ENCODE measurements at regions not wholly inside any gene's neighbourhood (a gene's known extent, or its start where the extent isn't known, plus 50 kb on each side); places are given as distances from the start of the nearest gene placed in this dataset.

DNA sequence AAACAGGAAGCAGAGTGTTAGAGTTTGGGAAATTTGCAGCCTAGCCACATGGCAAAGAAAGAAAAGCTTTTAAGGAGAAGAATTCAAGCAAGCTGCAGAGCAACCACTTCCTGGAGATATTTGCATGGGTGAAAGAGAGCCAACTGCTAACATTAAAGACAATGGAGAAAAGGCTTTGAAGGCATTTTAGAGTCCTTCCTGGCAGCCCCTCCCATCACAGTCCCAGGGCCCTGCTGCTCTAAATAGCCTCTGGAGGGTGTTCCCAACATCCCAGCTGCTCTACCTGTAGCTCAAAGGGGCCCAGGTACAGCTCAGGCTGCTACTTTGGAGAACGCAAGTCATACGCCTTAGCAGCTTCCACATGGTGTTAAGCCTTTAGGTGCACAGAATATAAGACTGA is 235.9 kb upstream of the FMR1 start:
- TF ChIP-seq CTCF (conservative IDR thresholded peaks at IDR 0.05; ENCODE audit: low read depth), result no peak
- DNase-seq (ENCODE audit: low spot score), result no peak
- ChIA-PET POLR2A (ENCODE audit: low non-redundant PET) (no interaction called here), CTCF (no interaction called here)
- no peak overlapping the region for H3K27ac ChIP-seq

DNA sequence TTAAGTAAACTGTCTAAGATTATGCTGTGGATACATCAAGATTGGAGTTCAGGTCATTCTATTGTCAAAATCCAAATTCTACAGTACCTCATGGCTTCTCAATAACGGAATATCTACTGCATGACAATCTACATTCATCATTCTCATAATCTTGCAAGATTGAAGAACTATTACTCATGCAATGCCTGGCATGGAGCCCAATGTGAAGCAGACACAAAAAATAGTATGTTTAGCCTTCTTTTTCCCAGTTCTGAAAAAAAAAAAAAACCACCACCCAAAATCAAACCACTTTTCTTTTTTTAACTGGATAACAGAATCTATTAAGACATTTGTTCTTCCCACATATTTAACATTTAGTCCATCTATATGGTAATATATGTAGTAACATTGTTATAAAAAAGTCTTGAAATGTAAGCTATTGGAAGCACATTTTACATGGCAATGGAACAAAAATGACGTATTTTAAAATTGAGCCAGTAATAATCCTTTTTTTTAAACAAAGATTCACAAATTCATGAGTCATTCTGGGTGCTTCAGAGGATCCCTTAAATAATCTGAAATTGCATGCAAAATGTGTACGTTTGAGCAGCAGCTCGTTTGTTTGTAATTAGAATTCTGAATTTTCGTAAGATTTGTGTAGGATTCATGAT is 232.2 kb upstream of the FMR1 start:
- ChIA-PET CTCF (no interaction called here), POLR2A (ENCODE audit: low non-redundant PET) (no interaction called here)
- H3K27ac ChIP-seq, result no peak overlapping the region
- no peak for DNase-seq (ENCODE audit: low spot score)
- no peak for TF ChIP-seq CTCF (conservative IDR thresholded peaks at IDR 0.05; ENCODE audit: low read depth)

- ChIA-PET POLR2A (ENCODE audit: low non-redundant PET) (no interaction called here), CTCF (no interaction called here)
- TF ChIP-seq CTCF (conservative IDR thresholded peaks at IDR 0.05; ENCODE audit: low read depth), result no peak
- DNase-seq (ENCODE audit: low spot score), result no peak
- no peak overlapping the region for H3K27ac ChIP-seq
Measured at GRCh38 chrX:147680251-147680650, 231.5 kb upstream of the FMR1 start.

DNA sequence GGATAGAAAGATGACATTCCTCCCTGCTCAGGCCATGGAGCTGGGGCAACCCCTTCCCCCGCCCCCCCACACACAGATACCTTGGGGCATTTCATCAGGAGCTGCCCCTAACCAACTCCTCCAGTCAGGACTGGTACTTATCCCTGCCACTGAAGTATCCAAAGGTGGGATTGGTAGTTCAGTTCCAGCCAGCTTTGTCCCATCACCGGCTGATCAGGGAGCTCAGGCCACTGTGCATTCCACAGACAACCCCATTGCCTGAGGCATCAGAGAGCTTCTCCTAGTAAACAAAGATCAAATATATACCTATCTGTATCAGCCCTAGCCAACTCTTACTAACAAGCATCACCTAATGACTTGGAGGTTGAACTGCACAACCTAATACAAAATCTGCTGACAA is 218.2 kb upstream of the FMR1 start:
- no peak for TF ChIP-seq CTCF (conservative IDR thresholded peaks at IDR 0.05; ENCODE audit: low read depth)
- CTCF ChIA-PET, result no interaction called here
- POLR2A ChIA-PET (ENCODE audit: low non-redundant PET), result no interaction called here
- H3K27ac ChIP-seq, result no peak overlapping the region
- DNase-seq (ENCODE audit: low spot score), result no peak

DNA sequence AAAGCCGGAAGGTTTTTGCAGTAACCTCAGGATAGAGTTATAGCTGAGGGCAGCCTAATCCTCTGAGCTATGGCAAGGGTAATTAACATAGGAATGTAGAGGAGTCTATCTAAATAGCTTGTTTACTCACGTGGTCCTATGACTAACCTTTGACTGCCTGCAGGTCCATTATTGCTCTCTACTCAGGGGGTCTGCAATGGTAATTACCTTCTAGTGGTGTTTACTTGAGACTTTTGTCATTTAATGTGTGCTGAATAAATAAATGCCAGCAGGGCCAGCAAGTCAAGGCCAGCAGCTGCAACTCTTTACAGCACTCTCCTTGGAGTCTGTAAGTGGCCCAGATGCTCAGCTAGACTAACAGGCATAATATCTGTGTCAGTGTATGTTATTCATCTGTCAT is 212.7 kb upstream of the FMR1 start:
- H3K27ac ChIP-seq, result no peak overlapping the region
- ChIA-PET POLR2A (ENCODE audit: low non-redundant PET) (no interaction called here), CTCF (no interaction called here)
- no peak for DNase-seq (ENCODE audit: low spot score)
- TF ChIP-seq CTCF (conservative IDR thresholded peaks at IDR 0.05; ENCODE audit: low read depth), result no peak

DNA sequence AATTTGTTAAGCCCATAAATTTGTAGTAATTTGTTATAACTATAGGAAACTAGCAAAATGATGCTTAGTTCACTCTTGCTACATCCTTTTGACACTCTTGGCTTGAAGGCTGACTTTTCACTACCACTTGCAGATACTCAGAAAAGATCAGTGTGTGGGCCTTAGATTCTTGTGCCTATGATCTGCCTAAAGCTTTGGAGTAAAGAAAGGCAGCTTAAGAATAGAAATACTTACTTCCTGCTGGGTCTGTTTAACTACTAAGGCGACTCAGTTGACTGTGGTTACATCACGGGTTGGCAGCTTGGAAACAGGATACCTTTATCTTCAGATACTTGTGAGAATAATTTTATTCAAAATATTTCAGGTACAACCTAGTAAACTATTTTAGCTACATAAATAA is 201.4 kb upstream of the FMR1 start:
- ChIA-PET POLR2A (ENCODE audit: low non-redundant PET) (no interaction called here), CTCF (no interaction called here)
- no peak for TF ChIP-seq CTCF (conservative IDR thresholded peaks at IDR 0.05; ENCODE audit: low read depth)
- no peak overlapping the region for H3K27ac ChIP-seq
- DNase-seq (ENCODE audit: low spot score), result no peak

GRCh38 chrX:147733369-147733768 is 178.3 kb upstream of the FMR1 start:
- POLR2A ChIA-PET (ENCODE audit: low non-redundant PET), result no interaction called here
- no peak for DNase-seq (ENCODE audit: low spot score)
- CTCF ChIA-PET, result no interaction called here

More at GRCh38 chrX:147733369-147733768, 178.3 kb upstream of the FMR1 start:
- no peak overlapping the region for H3K27ac ChIP-seq
- no peak for TF ChIP-seq CTCF (conservative IDR thresholded peaks at IDR 0.05; ENCODE audit: low read depth)

Data from RWPE1 (cell line).